Head of caudate nucleus (tissue), 42 donors: ENCODE measurements at regions not wholly inside any gene's neighbourhood (a gene's known extent, or its start where the extent isn't known, plus 50 kb on each side); places are given as distances from the start of the nearest gene placed in this dataset.

Source experiments
- DNase-seq, 42 donors: peaks; one replicate each; pipeline versions ENCODE4 v3.0.0 to v3.0.0-alpha.2; 2020 to 2021; ENCODE audit warnings: mixed read lengths in 7 of 42
- intact Hi-C: fragments of 100-400 bp; cut with DNase I; formaldehyde crosslinking; loops from one replicate; pipeline ENCODE4 v1.15.0; 2022

GRCh38 chr14:97417331-97417730, 620.1 kb downstream of the VRK1 start:
- DNase-seq, result no peak
- intact Hi-C loops, result no loop called here

DNA sequence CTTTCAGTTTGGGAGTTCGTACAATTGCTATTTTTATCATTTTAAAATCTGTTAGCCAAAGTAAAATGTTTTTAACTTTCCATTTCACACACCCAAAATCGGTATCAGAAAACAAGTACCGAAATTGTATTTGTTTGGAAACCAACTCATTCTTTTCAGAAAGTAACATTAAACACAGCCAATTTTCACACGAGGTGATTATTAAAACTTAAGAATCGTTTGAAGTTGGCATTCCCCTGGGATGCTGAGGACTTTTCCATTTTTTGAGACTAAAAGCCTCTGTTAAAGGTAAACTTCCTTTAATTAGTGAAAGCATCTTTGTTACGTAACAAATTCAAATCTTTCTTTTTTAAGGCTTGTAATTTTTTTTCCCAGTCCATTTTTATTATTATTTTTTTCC, 623.0 kb downstream of the VRK1 start:
- DNase-seq, result no peak
- intact Hi-C loops, result no loop called here

DNA sequence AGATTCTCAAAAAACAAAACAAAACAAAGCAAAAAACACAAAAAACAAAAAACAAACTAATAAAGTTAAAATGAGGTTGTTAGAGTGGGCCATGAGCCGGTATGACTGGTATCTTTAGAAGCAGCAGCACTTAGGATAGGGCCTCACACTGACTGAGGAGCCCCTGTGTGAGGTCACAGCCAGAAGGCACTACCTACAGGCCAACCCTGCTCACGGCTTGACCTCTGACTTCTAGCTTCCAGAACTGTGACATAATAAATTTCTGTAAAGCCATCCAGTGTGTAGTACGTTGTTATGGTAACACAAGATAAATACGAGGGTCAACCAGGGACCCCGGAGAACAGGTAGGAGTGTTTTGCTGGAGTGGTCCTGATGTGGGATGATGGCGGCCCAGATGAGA, 629.6 kb downstream of the VRK1 start:
- no peak for DNase-seq
- intact Hi-C loops, result no loop called here

DNA sequence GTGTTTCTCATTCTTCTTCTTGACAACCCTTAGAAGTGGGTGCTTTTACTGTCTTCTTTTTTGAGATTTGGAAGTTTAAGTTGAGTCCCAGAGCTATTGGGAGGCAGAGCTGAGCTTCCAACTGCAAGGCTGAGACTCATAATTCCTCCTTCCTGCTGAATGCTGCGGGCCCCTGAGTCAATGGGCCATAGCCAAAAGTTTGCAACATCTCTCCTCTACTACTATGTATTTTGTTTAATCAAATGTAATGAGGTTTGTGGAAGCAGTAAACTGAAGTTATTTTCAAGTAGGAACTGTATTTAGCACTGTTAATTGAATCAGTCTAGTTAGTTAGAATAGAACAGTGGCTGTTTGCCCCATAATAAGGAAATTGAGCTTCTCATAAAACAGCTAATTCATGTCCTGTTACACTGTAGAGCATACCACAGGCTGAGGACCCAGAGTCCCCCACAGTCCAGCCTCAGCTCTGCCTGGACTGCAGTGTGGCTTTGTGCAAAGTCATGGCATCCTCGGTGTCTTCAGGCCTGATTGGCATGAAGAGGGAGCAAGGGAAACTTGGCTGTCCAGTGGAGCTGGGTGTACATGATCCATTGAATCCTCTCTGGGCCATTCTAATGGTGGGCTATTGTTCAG, 631.7 kb downstream of the VRK1 start:
- intact Hi-C loops, result no loop called here
- DNase-seq, result no peak

GRCh38 chr14:97432586-97432985, 635.4 kb downstream of the VRK1 start:
- intact Hi-C loops, result no loop called here
- DNase-seq, result no peak

GRCh38 chr14:97441740-97442362, 644.7 kb downstream of the VRK1 start:
- no peak for DNase-seq

DNA sequence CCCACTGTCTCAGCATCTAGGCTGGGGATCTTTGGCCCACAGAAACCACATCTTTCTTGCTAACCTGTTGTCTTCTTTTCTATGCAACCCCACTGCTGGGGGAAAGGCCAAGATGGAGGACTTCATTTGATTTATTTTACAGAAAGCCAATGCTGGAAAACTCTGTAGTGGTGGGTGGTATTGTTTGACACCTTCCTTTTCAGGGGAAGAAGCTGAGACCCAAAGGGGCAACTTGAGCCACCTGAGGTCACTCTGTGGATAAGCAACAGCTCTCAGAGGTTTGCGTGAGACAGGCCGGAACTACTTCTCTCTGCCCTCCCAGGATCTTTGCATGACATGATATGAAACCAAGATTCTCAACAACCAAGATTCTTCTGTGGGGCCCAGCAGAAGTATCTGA, 645.2 kb downstream of the VRK1 start:
- intact Hi-C loops, result no loop called here
- DNase-seq, result no peak

More at GRCh38 chr14:97441740-97442362, 644.7 kb downstream of the VRK1 start:
- intact Hi-C loops, result no loop called here

- no peak for DNase-seq
- intact Hi-C loops, result no loop called here
Observed at GRCh38 chr14:97443412-97443811, 646.2 kb downstream of the VRK1 start.

GRCh38 chr14:97444248-97444647, 647.1 kb downstream of the VRK1 start:
- intact Hi-C loops, result no loop called here
- no peak for DNase-seq

DNA sequence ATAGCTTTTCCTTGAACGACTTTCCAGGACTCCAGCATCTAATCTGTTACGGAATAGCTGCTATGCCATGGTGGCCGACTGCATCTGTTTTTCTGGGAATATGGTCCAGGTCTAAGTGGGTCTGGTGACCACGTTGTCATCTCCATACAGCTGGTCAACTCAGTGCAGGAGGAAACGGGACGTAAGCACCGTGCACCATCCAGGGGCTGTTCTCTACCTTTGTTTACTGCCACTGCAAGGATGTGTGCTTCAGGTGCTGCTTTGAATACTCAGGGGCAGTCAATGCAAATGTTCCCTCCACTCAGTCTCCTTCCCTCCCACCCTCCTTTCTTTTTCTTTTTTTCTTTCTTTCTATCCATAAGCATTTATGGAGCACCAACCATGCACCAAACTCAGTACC, 648.2 kb downstream of the VRK1 start:
- DNase-seq, result no peak

GRCh38 chr14:97446087-97446486, 648.9 kb downstream of the VRK1 start:
- DNase-seq, result no peak
- intact Hi-C loops, result no loop called here

More for the DNA sequence above, 648.2 kb downstream of the VRK1 start:
- intact Hi-C loops, result no loop called here

DNA sequence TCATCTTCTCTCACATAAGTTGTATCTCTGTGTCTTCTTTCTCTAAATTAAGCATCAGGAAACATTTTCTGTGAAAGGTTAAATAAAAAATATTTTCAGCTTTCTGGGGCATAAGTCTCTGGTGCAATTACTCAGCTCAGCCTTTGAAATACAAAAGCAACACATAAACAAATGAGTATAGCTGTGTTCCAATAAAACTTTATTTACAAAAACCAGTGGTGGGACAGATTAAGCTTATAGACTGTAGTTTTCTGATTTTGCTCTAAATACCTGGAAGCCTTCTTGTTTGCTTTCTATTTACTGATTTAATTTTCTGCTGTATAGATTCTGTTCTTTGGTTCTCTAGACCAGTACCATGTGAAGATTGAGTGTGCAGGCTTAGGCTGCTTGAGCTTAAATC, 655.1 kb downstream of the VRK1 start:
- DNase-seq, result no peak
- intact Hi-C loops, result no loop called here

DNA sequence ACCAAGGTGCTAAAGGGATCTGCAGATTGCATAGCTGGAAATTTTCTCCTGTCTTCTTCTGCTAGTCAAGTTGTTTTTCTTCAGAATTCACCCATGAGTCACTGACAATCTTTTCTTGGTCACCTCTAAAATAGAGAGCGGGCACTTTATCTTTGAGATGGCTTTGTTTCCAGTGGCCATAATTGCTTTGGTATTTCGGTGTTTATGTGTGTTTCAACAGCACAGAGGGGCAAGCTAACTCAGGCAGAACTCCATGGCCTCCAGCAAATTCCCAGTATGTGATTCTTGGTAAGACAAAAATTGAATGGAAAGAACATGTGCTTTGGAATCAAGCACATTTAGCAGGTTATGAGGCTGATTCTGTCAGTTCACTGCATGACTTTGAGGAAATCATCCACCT, 656.8 kb downstream of the VRK1 start:
- DNase-seq, result no peak
- intact Hi-C loops, result no loop called here

DNA sequence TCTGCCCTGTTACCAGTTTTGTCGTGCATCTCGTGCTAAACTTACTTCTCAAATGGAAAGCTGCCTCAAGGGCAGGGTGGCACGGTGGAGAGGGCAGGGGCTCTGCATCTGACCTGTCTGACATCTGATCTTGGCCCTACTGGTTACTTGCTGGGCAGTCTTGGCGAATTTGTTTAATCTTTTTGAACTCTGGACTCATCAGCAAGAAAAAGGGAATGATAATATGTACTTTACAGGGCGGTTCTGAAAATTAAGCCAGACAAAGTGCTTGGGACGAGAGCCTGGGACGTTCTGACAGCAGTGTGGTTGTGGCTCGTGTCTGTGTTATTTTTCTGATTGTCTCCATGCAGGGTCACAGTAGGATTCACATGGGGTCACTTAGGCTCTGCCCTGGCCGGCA, 659.3 kb downstream of the VRK1 start:
- DNase-seq, result no peak
- intact Hi-C loops, result no loop called here

DNA sequence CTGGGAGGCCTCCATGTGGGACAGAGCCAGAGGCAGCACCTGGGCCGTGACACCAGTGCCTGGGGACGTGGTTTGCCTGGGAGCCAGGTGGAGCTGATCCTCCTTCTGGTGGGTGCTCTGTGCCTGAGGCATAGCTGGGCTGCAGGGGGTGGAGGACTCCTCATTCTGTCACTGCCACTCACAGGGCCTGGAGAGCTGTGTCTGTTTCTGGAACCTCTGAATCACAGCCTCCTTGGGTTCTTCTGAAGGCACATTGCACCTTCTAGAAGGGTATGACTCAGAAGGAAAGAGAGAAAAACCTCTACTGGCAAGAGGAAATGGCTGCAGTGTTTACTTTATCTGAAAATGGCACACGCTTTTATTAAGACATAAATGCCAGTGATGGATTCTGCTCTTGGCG, 659.8 kb downstream of the VRK1 start:
- peak in 35 of 42 donors; percentile 11 to 87 (median 53) for DNase-seq
- intact Hi-C loops, result no loop called here

- DNase-seq, result peak in 18 of 42 donors; percentile 2 to 55 (median 24)
- intact Hi-C loops, result no loop called here
Observed at GRCh38 chr14:97457575-97458085, 660.4 kb downstream of the VRK1 start.

DNA sequence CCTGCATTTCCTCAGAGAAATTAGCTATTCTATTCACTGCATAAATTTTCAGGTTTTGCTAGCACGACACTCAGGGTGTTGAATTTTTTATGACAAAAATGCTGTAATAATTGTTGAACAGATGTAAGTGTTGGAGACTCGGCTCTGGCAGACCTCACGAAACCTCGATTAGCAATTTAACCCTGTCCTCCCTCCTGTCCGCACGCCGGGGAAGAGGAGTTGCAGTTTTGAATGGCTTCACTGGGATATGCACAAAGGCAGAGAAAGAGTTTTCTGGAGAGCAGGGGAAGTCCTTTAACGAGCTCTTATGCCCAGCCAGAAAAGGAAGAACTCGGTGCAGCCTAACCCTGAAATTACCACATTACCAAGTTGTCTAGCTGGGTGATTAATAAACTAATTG, 661.1 kb downstream of the VRK1 start:
- peak in 11 of 42 donors; percentile 3 to 41 (median 17) for DNase-seq
- intact Hi-C loops, result no loop called here

DNA sequence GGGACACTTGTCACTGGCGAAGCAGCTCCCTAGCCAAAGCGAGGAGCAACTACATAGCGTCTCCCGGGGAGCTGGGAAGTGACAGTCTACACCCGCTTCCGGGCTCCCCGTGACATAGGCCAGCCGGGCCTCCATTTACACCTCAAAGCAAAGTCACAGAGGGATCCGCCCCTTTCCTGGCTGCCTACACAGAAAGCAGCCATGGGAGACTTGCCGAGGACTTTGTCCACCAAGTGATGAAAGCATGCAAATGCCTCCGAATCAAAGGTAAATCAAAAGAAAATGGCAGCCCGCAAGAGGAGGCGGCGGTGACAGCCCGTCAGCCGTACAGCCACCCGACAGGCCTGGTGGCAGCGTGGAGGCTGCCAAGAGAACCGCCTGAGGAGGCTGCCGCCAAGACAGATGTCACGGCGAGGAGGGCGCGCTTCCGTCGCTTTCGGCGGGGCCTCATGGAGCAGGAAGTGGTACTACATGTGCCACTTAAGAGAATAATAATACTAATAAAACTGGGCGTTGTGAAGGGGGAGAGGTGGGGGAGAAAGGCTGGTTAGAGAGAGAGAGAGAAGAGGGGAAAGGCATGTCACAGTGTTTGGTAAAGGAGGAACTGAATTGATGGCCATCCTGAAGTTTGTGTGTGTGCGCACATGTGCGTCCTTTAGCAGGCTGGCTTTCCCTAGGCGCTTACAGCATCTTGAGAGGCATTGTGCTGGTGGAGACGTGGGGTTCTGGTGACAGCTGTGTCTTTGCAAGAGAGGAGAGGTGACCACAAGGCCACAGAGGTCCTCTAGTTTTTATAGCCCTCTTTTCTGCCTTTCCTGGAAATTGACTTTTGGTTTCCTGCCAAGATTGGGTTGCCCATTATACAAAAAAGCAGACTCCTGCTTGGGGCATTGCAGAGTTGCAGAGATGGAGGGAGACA, 661.7 kb downstream of the VRK1 start:
- DNase-seq, result peak in 40 of 42 donors; percentile 13 to 75 (median 40)
- intact Hi-C loops, result no loop called here

DNA sequence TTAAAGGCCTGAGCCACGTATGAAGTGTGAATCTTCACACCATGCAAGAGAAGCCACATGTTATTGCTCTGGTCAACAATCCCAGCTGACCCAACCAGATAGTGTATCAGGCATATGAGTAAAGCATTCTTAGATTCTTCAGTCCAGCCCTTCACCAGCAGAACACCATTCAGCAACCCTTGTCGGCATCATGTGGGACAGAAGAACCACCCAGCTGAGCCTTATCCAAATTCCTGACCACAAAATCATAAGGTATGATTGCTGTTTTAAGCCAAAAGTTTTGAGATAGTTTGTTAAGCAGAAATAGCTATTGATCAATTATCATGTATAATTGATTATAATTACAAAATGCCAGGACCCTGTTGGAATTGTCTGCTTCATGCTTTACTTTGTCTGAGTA, 664.9 kb downstream of the VRK1 start:
- intact Hi-C loops, result no loop called here
- no peak for DNase-seq

DNA sequence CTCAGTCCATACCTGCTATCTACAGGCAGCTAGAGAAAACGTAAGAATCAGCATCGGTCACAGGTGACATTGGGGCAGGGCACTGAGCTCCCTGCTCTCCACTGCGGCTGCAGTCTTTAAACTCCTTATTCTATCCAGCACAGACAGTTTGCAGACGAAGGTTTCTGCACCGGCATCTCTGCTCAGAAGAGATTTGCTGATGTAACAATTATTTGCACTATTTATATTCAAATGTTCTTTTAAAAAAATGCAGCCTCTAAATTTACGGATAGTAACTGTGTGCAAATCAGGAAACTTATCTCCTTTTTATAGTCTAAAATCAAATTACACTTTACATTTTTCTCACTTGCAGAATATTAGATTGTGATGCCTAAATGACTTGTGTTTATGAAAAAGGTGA, 671.0 kb downstream of the VRK1 start:
- intact Hi-C loops, result no loop called here
- no peak for DNase-seq
